SK-N-SH treated with all-trans-retinoic acid at 6 μM for 48 hours (cell line): ENCODE measurements at regions not wholly inside any gene's neighbourhood (a gene's known extent, or its start where the extent isn't known, plus 50 kb on each side); places are given as distances from the start of the nearest gene placed in this dataset.
A peak's percentile ranks its signal among the peaks of the same experiment; 100 is the strongest.

Source experiments
- ATAC-seq: fragments of 200-7000 bp; cut with Tn5 transposase; 3 replicates; pipeline ENCODE4 v1.9.1; 2020; ENCODE audit warnings: mild to moderate bottlenecking, moderate library complexity
- ARNTL ChIP-seq: fragments of 450-650 bp; formaldehyde crosslinking; IDR thresholded peaks from 2 replicates; pipeline ENCODE4 v1.5.0; 2020; ENCODE audit warnings: low read depth, mild to moderate bottlenecking, moderate library complexity, borderline replicate concordance
- BACH2 ChIP-seq: fragments of 250-450 bp; sonication (Bioruptor Pico); IDR thresholded peaks from 2 replicates; pipeline ENCODE4 v1.9.0; 2021; ENCODE audit warnings: mild to moderate bottlenecking, borderline replicate concordance
- CSDC2 ChIP-seq: fragments of 250-450 bp; sonication (Bioruptor Pico); IDR thresholded peaks from 2 replicates; pipeline ENCODE4 v1.5.0; 2020; ENCODE audit warnings: mild to moderate bottlenecking, moderate library complexity
- ESRRG ChIP-seq: fragments of 250-450 bp; sonication (Bioruptor Pico); IDR thresholded peaks from 2 replicates; pipeline ENCODE4 v1.6.1; 2021; ENCODE audit warnings: mild to moderate bottlenecking
- GLIS3 ChIP-seq: fragments of 250-450 bp; sonication (Bioruptor Pico); IDR thresholded peaks from 2 replicates; pipeline ENCODE4 v1.5.0; 2020; ENCODE audit warnings: mild to moderate bottlenecking, moderate library complexity
- ISL1 ChIP-seq: fragments of 250-450 bp; sonication (Bioruptor Pico); IDR thresholded peaks from 2 replicates; pipeline ENCODE4 v2.1.2; 2022; ENCODE audit warnings: mild to moderate bottlenecking, moderate library complexity
- OSR1 ChIP-seq: fragments of 250-450 bp; sonication (Bioruptor Pico); IDR thresholded peaks from 2 replicates; pipeline ENCODE4 v1.8.0; 2022; ENCODE audit warnings: moderate library complexity, mild to moderate bottlenecking, inconsistent platforms
- PPARA ChIP-seq: fragments of 250-450 bp; sonication (Bioruptor Pico); IDR thresholded peaks from 2 replicates; pipeline ENCODE4 v1.5.0; 2020; ENCODE audit warnings: mild to moderate bottlenecking, borderline replicate concordance
- RARB ChIP-seq: fragments of 250-450 bp; sonication (Bioruptor Pico); IDR thresholded peaks from 2 replicates; pipeline ENCODE4 v1.8.0; 2021; ENCODE audit warnings: mild to moderate bottlenecking, moderate library complexity
- SNAI2 ChIP-seq: fragments of 250-450 bp; sonication (Bioruptor Pico); IDR thresholded peaks from 2 replicates; pipeline ENCODE4 v1.5.0; 2020; ENCODE audit warnings: mild to moderate bottlenecking, moderate library complexity
- TCF4 ChIP-seq: fragments of 250-450 bp; sonication (Bioruptor Pico); IDR thresholded peaks from 2 replicates; pipeline ENCODE4 v1.8.0; 2021; ENCODE audit warnings: mild to moderate bottlenecking, moderate library complexity, borderline replicate concordance
- ZC3H10 ChIP-seq: fragments of 250-450 bp; sonication (Bioruptor Pico); IDR thresholded peaks from 2 replicates; pipeline ENCODE4 v1.5.1; 2021; ENCODE audit warnings: mild to moderate bottlenecking, moderate library complexity
- ZFP30 ChIP-seq: fragments of 450-650 bp; formaldehyde crosslinking; IDR thresholded peaks from 2 replicates; pipeline ENCODE4 v1.5.0; 2022; ENCODE audit warnings: mild to moderate bottlenecking, moderate library complexity
- ZNF565 ChIP-seq: fragments of 450-650 bp; formaldehyde crosslinking; conservative IDR thresholded peaks from 2 replicates; pipeline ENCODE4 v1.5.0; 2020; ENCODE audit warnings: low read depth, mild to moderate bottlenecking, moderate library complexity
- ZNF70 ChIP-seq: fragments of 450-650 bp; formaldehyde crosslinking; IDR thresholded peaks from 2 replicates; pipeline ENCODE4 v1.5.0; 2020; ENCODE audit warnings: mild to moderate bottlenecking, moderate library complexity
- ZNF8 ChIP-seq: fragments of 450-650 bp; formaldehyde crosslinking; IDR thresholded peaks from 2 replicates; pipeline ENCODE4 v1.5.0; 2020; ENCODE audit warnings: mild to moderate bottlenecking, moderate library complexity
- TF ChIP-seq, protein P1 (sequence below): fragments of 250-450 bp; sonication (Bioruptor Pico); IDR thresholded peaks from 2 replicates; pipeline ENCODE4 v1.5.1; 2020; ENCODE audit warnings: low read depth, mild to moderate bottlenecking, moderate library complexity
- TF ChIP-seq, protein P2 (sequence below): fragments of 250-450 bp; sonication (Bioruptor Pico); IDR thresholded peaks from 2 replicates; pipeline ENCODE4 v1.5.0; 2020; ENCODE audit warnings: mild to moderate bottlenecking, moderate library complexity
- TF ChIP-seq, protein P3 (sequence below): fragments of 250-450 bp; sonication (Bioruptor Pico); IDR thresholded peaks from 2 replicates; pipeline ENCODE4 v1.8.0; 2020; ENCODE audit warnings: mild to moderate bottlenecking, moderate library complexity, borderline replicate concordance
- TF ChIP-seq, protein P4 (sequence below): fragments of 250-450 bp; sonication (Bioruptor Pico); IDR thresholded peaks from 2 replicates; pipeline ENCODE4 v1.8.0; 2021; ENCODE audit warnings: low read depth, mild to moderate bottlenecking, moderate library complexity, borderline replicate concordance

DNA sequence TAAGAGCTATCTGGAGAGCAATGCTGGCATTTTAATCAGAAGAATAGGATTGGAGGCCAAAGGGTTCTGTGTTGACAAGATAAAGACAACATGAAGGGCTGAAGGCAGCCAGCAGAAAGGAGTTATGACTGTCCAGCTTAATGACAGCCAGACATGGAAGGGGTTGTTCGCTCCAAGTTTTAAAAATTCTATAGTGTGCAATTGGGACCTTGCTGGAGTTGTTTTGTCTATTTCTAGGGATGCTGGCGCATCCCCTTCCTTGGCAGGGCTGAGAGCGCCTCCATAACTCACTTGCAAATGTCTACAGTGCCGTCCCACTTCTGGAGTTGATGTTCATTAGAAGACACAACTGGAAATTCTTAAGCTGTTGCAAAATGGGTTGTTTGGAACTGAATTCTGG, 200.7 kb downstream of the TLE3 start:
- ATAC-seq: no peak

DNA sequence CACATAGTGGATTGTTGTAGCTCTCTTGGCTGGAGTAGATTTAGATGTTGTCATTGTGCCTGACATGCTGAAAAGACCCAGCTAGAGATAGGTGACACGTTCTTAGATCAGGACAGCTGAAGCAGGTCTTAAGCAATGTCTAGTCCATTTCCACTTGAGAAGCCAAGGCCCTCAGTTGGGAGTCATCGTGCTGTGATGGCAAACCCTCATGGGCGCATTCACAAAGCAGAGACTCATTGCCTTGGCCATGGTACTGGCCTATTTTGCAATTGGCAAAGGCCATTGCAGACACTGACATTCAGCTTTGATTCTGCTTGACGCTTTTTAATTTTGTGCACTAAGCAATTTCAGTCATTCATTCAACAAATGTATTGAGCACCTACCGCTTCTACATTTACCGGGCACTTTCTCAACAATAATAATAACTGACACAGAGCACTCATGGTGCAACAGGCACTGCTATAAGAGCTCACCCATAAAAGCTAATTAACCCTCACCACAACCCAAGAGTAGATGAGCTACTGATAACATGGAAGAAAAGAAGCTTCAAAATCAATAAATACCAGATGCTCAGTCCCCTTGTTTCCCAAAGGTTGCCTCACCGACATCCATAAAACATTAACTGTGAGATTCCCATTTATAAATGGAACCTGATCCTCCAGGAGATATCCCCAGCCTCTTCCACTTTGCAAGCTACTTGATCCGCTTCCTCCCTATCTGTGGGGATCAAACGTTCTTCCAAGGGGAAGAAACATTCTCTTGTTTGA, 200.1 kb downstream of the TLE3 start:
- TF ChIP-seq ZNF70 (CRISPR knock-in tag) (no peak), TCF4 (CRISPR knock-in tag) (peak; percentile 62; the same call in 1 of the 2 replicates)
- no peak for ATAC-seq

More for the DNA sequence above, 200.7 kb downstream of the TLE3 start:
- TF ChIP-seq GLIS3 (no peak), ESRRG (no peak), CSDC2 (CRISPR knock-in tag) (no peak)
- TF ChIP-seq, protein P1, sequence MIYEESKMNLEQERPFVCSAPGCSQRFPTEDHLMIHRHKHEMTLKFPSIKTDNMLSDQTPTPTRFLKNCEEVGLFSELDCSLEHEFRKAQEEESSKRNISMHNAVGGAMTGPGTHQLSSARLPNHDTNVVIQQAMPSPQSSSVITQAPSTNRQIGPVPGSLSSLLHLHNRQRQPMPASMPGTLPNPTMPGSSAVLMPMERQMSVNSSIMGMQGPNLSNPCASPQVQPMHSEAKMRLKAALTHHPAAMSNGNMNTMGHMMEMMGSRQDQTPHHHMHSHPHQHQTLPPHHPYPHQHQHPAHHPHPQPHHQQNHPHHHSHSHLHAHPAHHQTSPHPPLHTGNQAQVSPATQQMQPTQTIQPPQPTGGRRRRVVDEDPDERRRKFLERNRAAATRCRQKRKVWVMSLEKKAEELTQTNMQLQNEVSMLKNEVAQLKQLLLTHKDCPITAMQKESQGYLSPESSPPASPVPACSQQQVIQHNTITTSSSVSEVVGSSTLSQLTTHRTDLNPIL (CRISPR knock-in tag): no peak
- TF ChIP-seq, all 23 proteins: peak for 0

DNA sequence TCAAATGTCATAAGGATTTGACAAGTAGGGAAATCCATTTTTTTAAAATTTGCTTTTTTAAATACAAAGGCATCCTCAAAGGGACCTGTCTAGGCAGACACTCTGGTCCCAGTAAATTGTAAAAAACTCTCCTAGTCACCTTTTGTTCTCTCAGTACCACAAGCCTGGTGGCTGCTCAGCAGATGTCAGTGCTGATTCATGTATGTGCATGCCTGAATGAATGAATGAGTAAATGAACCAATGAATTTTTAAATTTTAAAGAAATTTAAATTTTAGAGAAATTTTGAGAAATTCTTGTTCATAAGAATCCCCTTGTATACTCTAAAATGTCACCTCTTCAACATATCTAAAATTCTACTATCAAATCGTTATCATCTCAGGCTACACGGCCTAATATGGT, 199.5 kb downstream of the TLE3 start:
- TF ChIP-seq OSR1 (CRISPR knock-in tag): no peak
- TF ChIP-seq ESRRG: no peak
- no peak for TF ChIP-seq BACH2 (CRISPR knock-in tag)
- TF ChIP-seq ARNTL: no peak
- no peak for TF ChIP-seq ZNF8 (CRISPR knock-in tag)
- TF ChIP-seq TCF4 (CRISPR knock-in tag): no peak
- no peak for TF ChIP-seq CSDC2 (CRISPR knock-in tag)
- TF ChIP-seq, protein P2, sequence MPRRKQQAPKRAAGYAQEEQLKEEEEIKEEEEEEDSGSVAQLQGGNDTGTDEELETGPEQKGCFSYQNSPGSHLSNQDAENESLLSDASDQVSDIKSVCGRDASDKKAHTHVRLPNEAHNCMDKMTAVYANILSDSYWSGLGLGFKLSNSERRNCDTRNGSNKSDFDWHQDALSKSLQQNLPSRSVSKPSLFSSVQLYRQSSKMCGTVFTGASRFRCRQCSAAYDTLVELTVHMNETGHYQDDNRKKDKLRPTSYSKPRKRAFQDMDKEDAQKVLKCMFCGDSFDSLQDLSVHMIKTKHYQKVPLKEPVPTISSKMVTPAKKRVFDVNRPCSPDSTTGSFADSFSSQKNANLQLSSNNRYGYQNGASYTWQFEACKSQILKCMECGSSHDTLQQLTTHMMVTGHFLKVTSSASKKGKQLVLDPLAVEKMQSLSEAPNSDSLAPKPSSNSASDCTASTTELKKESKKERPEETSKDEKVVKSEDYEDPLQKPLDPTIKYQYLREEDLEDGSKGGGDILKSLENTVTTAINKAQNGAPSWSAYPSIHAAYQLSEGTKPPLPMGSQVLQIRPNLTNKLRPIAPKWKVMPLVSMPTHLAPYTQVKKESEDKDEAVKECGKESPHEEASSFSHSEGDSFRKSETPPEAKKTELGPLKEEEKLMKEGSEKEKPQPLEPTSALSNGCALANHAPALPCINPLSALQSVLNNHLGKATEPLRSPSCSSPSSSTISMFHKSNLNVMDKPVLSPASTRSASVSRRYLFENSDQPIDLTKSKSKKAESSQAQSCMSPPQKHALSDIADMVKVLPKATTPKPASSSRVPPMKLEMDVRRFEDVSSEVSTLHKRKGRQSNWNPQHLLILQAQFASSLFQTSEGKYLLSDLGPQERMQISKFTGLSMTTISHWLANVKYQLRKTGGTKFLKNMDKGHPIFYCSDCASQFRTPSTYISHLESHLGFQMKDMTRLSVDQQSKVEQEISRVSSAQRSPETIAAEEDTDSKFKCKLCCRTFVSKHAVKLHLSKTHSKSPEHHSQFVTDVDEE (CRISPR knock-in tag): no peak
- no peak for TF ChIP-seq SNAI2 (CRISPR knock-in tag)
- TF ChIP-seq, protein P3, sequence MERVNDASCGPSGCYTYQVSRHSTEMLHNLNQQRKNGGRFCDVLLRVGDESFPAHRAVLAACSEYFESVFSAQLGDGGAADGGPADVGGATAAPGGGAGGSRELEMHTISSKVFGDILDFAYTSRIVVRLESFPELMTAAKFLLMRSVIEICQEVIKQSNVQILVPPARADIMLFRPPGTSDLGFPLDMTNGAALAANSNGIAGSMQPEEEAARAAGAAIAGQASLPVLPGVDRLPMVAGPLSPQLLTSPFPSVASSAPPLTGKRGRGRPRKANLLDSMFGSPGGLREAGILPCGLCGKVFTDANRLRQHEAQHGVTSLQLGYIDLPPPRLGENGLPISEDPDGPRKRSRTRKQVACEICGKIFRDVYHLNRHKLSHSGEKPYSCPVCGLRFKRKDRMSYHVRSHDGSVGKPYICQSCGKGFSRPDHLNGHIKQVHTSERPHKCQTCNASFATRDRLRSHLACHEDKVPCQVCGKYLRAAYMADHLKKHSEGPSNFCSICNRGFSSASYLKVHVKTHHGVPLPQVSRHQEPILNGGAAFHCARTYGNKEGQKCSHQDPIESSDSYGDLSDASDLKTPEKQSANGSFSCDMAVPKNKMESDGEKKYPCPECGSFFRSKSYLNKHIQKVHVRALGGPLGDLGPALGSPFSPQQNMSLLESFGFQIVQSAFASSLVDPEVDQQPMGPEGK (CRISPR knock-in tag): no peak
- no peak for TF ChIP-seq PPARA (CRISPR knock-in tag)
- no peak for TF ChIP-seq ZNF70 (CRISPR knock-in tag)
- TF ChIP-seq, protein P1 (CRISPR knock-in tag): no peak
- TF ChIP-seq ISL1 (CRISPR knock-in tag): no peak
- no peak for TF ChIP-seq GLIS3
- TF ChIP-seq RARB (CRISPR knock-in tag): no peak
- TF ChIP-seq ZFP30 (CRISPR knock-in tag): no peak
- TF ChIP-seq ZC3H10 (CRISPR knock-in tag): no peak
- TF ChIP-seq, protein P4, sequence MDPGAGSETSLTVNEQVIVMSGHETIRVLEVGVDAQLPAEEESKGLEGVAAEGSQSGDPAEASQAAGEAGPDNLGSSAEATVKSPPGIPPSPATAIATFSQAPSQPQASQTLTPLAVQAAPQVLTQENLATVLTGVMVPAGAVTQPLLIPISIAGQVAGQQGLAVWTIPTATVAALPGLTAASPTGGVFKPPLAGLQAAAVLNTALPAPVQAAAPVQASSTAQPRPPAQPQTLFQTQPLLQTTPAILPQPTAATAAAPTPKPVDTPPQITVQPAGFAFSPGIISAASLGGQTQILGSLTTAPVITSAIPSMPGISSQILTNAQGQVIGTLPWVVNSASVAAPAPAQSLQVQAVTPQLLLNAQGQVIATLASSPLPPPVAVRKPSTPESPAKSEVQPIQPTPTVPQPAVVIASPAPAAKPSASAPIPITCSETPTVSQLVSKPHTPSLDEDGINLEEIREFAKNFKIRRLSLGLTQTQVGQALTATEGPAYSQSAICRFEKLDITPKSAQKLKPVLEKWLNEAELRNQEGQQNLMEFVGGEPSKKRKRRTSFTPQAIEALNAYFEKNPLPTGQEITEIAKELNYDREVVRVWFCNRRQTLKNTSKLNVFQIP: no peak
- TF ChIP-seq ZNF565 (CRISPR knock-in tag): no peak
- TF ChIP-seq, all 23 proteins: peak for 0
- ATAC-seq: no peak
